Sigmoid colon (tissue), 6 donors: ENCODE measurements at regions not wholly inside any gene's neighbourhood (a gene's known extent, or its start where the extent isn't known, plus 50 kb on each side); places are given as distances from the start of the nearest gene placed in this dataset.

Source experiments
- DNase-seq: peaks from one replicate; pipeline ENCODE4 v3.0.0-alpha.2; 2019
- H3K27ac ChIP-seq, 4 donors: fragments of 200-600 bp; sonication (generic); one replicate each; pipeline ENCODE4 v1.5.1; 2016 to 2019; ENCODE audit warnings: mild to moderate bottlenecking in 1 of 4
- H3K27me3 ChIP-seq, 3 donors: fragments of 200-600 bp; sonication (generic); one replicate each; pipeline ENCODE4 v1.5.1; 2019; ENCODE audit warnings: mild to moderate bottlenecking in 1 of 3
- H3K36me3 ChIP-seq, 4 donors: fragments of 200-600 bp; sonication (generic); one replicate each; pipeline ENCODE4 v1.5.1; 2016 to 2019
- H3K4me1 ChIP-seq, 4 donors: fragments of 200-600 bp; sonication (generic); one replicate each; pipeline ENCODE4 v1.5.1; 2017 to 2019
- H3K4me3 ChIP-seq, 4 donors: fragments of 200-600 bp; sonication (generic); one replicate each; pipeline ENCODE4 v1.5.1; 2017 to 2019; ENCODE audit warnings: mild to moderate bottlenecking in 2 of 4, moderate library complexity in 1 of 4
- H3K9me3 ChIP-seq, 4 donors: fragments of 200-600 bp in 3 of 4; sonication (generic) in 3 of 4; one replicate each; pipeline versions ENCODE4 v1.5.1 to v1.6.1; 2013 to 2019
- CTCF ChIP-seq, 4 experiments: fragments of 450-650 bp in 3 of 4; fragments of 200-600 bp in 1 of 4; IDR thresholded peaks; one replicate each; pipeline ENCODE4 v1.5.1; 2016 to 2019; ENCODE audit warnings: antibody characterized with exemption in 4 of 4, mild to moderate bottlenecking in 3 of 4, moderate library complexity in 2 of 4
- EP300 ChIP-seq, 4 donors: sonication (generic); formaldehyde crosslinking; IDR thresholded peaks; one replicate each; pipeline ENCODE4 v1.6.1; 2017; ENCODE audit warnings: antibody characterized with exemption in 4 of 4
- POLR2A ChIP-seq, 2 donors: fragments of 450-650 bp; IDR thresholded peaks; one replicate each; pipeline ENCODE4 v1.6.1; 2016; ENCODE audit warnings: antibody characterized with exemption in 2 of 2, mild to moderate bottlenecking in 2 of 2, moderate library complexity in 2 of 2
- POLR2AphosphoS5 ChIP-seq, 4 donors: sonication (generic); formaldehyde crosslinking; IDR thresholded peaks; one replicate each; pipeline ENCODE4 v1.6.1; 2017; ENCODE audit warnings: antibody characterized with exemption in 4 of 4
- WGBS, 2 donors: extraction: QIAGEN DNeasy Blood & Tissue Kit; methylation state at CpG; one replicate each; pipeline ENCODE4 v1.1.7; 2013; 5-methylcytosine and 5-hydroxymethylcytosine counted together
- intact Hi-C: fragments of 100-400 bp; cut with DNase I; formaldehyde crosslinking; loops from one replicate; pipeline ENCODE4 v1.15.1; 2023
- donor health status: healthy with polysubstance abuse.
- donor health status: healthy.

DNA sequence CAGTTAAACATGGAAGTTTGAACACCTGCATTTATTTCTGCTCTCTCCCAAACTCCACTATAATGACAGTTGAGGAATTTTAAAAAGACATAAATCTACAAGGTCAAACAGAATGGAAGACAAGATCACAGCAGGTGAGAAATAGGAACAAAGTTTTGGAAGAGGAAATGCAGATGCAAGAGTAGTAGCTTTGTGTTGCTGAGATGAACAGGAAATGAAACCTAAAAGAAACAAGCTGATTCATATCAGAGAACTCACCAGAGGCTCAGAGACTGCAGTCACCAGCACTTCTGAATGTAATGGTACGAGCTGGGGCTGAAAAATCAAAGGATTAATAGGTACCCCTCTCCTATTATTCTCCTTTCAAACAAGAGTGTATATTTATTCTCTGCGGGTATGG is 459.9 kb downstream of the RAP2B start:
- Histone ChIP-seq H3K9me3 (peaks cover 0 to 2% (median 0%) of the 10 kb centered on the region in 4 donors), H3K27me3 (no peaks in the 10 kb centered on the region), H3K4me1 (no peaks in the 10 kb centered on the region), H3K27ac (no peak overlapping the region), H3K36me3 (no peaks in the 10 kb centered on the region), H3K4me3 (no peak overlapping the region)
- 63 to 81% methylated on average over 2 of the region's 2 CpGs for WGBS, 2 donors
- TF ChIP-seq POLR2AphosphoS5 (IDR thresholded peaks at IDR 0.05), result no peak
- no peak for TF ChIP-seq POLR2A (IDR thresholded peaks at IDR 0.05)
- no peak for TF ChIP-seq CTCF (IDR thresholded peaks at IDR 0.05)
- TF ChIP-seq EP300 (IDR thresholded peaks at IDR 0.05), result no peak
- no peak for DNase-seq
- intact Hi-C loops, result no loop called here

- no peak overlapping the region for H3K27ac ChIP-seq
- TF ChIP-seq POLR2AphosphoS5 (IDR thresholded peaks at IDR 0.05) (no peak), EP300 (IDR thresholded peaks at IDR 0.05) (no peak), CTCF (IDR thresholded peaks at IDR 0.05) (no peak), POLR2A (IDR thresholded peaks at IDR 0.05) (no peak)
- 86 to 90% methylated on average over 1 of the region's 1 CpG for WGBS, 2 donors
- H3K36me3 ChIP-seq, result no peaks in the 10 kb centered on the region
- peaks cover 0 to 2% (median 0%) of the 10 kb centered on the region in 4 donors for H3K9me3 ChIP-seq
- H3K4me3 ChIP-seq, result no peak overlapping the region
- no peaks in the 10 kb centered on the region for H3K27me3 ChIP-seq
- no peaks in the 10 kb centered on the region for H3K4me1 ChIP-seq
- intact Hi-C loops, result no loop called here
- no peak for DNase-seq
These were observed 461.8 kb downstream of the RAP2B start for GRCh38 chr3:153623834-153624233.

GRCh38 chr3:153624310-153625030 is 462.4 kb downstream of the RAP2B start:
- Histone ChIP-seq H3K4me1 (no peaks in the 10 kb centered on the region), H3K4me3 (no peak overlapping the region), H3K27me3 (no peaks in the 10 kb centered on the region), H3K27ac (no peak overlapping the region), H3K9me3 (peaks cover 0 to 2% (median 0%) of the 10 kb centered on the region in 4 donors), H3K36me3 (no peaks in the 10 kb centered on the region)
- no peak for DNase-seq
- intact Hi-C loops, result no loop called here
- WGBS, 2 donors, result 69 to 86% methylated on average over 6 of the region's 6 CpGs
- no peak for TF ChIP-seq EP300 (IDR thresholded peaks at IDR 0.05)
- TF ChIP-seq CTCF (IDR thresholded peaks at IDR 0.05), result no peak
- TF ChIP-seq POLR2A (IDR thresholded peaks at IDR 0.05), result no peak
- TF ChIP-seq POLR2AphosphoS5 (IDR thresholded peaks at IDR 0.05), result no peak

DNA sequence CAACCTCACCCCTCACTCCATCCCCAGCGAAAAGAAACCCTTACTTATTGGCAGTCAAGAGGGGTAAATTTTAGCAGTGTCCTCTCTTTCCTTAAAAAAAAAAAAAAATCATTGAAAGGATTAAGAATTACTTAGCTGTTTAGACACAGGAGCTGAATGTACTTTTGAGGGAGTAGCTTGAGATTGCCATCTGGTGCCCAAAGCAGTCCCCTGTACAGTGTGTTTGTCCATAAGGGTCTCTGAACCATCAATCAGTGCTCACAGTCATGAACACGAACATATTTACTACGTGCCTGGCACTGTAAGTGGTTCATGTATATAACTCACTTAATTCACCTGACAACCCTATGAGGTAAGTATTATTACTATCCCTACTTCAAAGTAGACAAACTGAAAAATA is 463.5 kb downstream of the RAP2B start:
- H3K27me3 ChIP-seq, result no peaks in the 10 kb centered on the region
- H3K9me3 ChIP-seq, result peaks cover 0 to 2% (median 0%) of the 10 kb centered on the region in 4 donors
- H3K27ac ChIP-seq, result no peak overlapping the region
- no peak for TF ChIP-seq POLR2AphosphoS5 (IDR thresholded peaks at IDR 0.05)
- TF ChIP-seq POLR2A (IDR thresholded peaks at IDR 0.05), result no peak
- TF ChIP-seq CTCF (IDR thresholded peaks at IDR 0.05), result no peak
- TF ChIP-seq EP300 (IDR thresholded peaks at IDR 0.05), result no peak
- H3K4me1 ChIP-seq, result no peaks in the 10 kb centered on the region
- H3K36me3 ChIP-seq, result no peaks in the 10 kb centered on the region
- intact Hi-C loops, result no loop called here
- no peak for DNase-seq
- 80 to 86% methylated on average over 3 of the region's 3 CpGs for WGBS, 2 donors
- no peak overlapping the region for H3K4me3 ChIP-seq

- no peaks in the 10 kb centered on the region for H3K9me3 ChIP-seq
- no peak overlapping the region for H3K27ac ChIP-seq
- TF ChIP-seq POLR2A (IDR thresholded peaks at IDR 0.05), result no peak
- no peak for TF ChIP-seq CTCF (IDR thresholded peaks at IDR 0.05)
- no peak for TF ChIP-seq POLR2AphosphoS5 (IDR thresholded peaks at IDR 0.05)
- no peak for TF ChIP-seq EP300 (IDR thresholded peaks at IDR 0.05)
- no peak for DNase-seq
- H3K4me1 ChIP-seq, result no peaks in the 10 kb centered on the region
- 83 to 84% methylated on average over 2 of the region's 2 CpGs for WGBS, 2 donors
- intact Hi-C loops, result no loop called here
- no peaks in the 10 kb centered on the region for H3K27me3 ChIP-seq
- H3K4me3 ChIP-seq, result no peak overlapping the region
- H3K36me3 ChIP-seq, result no peaks in the 10 kb centered on the region
These were observed 464.1 kb downstream of the RAP2B start for GRCh38 chr3:153626158-153626557.
